ENCODE measurements at regions not wholly inside any gene's neighbourhood (a gene's known extent, or its start where the extent isn't known, plus 50 kb on each side); places are given as distances from the start of the nearest gene placed in this dataset.

DNA sequence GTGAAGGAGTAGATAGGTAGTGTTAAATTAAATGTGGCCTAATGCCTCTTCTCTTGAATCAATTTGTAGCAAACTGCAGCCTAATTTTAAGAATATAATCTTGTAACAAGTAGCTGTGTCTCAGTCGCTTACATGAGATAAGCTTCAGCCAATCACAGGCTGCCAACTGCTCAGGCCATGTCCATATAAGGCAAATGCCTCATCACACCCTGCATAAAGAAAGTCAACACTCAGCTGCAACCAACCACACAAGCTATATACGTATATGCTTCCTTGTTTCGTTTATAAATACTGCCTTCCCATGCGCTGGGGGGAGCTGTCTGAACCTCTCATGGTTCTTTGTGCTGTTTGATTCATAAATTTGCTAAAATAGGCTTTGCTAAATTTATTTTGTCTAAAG, 476.3 kb downstream of the TRIB2 start:
- TF ChIP-seq POLR2A (IDR thresholded peaks at IDR 0.05) (no peak), CTCF (IDR thresholded peaks at IDR 0.05) (no peak)

All from testis (tissue), 2 donors.